ENCODE measurements at regions not wholly inside any gene's neighbourhood (a gene's known extent, or its start where the extent isn't known, plus 50 kb on each side); places are given as distances from the start of the nearest gene placed in this dataset.
A peak's percentile ranks its signal among the peaks of the same experiment; 100 is the strongest.

DNA sequence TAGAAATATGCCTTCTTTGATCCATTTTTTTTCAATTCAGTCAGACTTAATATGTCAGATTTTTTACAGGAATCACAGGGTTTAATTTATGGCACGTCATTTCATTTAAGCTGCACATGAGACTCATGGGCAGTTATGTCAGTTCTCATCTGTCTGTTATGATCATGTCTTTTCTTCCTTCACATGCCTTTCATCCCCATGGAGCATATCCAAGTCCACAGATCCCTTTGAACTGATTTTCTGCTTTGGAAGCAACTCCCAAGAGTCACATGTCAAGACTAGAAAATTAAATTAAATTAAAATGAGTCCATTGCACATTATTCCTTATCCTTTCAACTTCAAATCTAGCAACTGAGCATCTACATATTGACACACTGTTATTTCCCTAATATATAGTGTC lies 1274.0 kb upstream of the C9orf72 start:
- H3K9ac ChIP-seq (ENCODE audit: low read length): no peak overlapping the region
- no peaks in the 10 kb centered on the region for H3K9me3 ChIP-seq (replicated peaks; ENCODE audit: insufficient read depth, low read length)
- no peak overlapping the region for H3K4me2 ChIP-seq (ENCODE audit: low read depth, low read length)
- no peaks in the 10 kb centered on the region for H3K4me1 ChIP-seq (ENCODE audit: low read length)
- no peak for TF ChIP-seq EZH2phosphoT487 (IDR thresholded peaks at IDR 0.05; ENCODE audit: low read length)
- TF ChIP-seq EZH2 (optimal IDR thresholded peaks at IDR 0.05; ENCODE audit: low read depth, low read length): no peak
- no peak for TF ChIP-seq CTCF (IDR thresholded peaks at IDR 0.05; ENCODE audit: low read length)
- no peak overlapping the region for H3K27ac ChIP-seq (ENCODE audit: low read length)
- no peaks in the 10 kb centered on the region for H3K27me3 ChIP-seq (replicated peaks; ENCODE audit: insufficient read depth, low read length)
- no peaks in the 10 kb centered on the region for H3K9me2 ChIP-seq (replicated peaks; ENCODE audit: insufficient read depth, low read length)
- H3K4me3 ChIP-seq (ENCODE audit: low read length): no peak overlapping the region
- H4K20me1 ChIP-seq (ENCODE audit: insufficient read depth, low read length): no peaks in the 10 kb centered on the region
- no peaks in the 10 kb centered on the region for H3K36me3 ChIP-seq (replicated peaks; ENCODE audit: insufficient read depth, low read length)
- DNase-seq: no peak
- no peaks in the 10 kb centered on the region for H3F3A ChIP-seq (ENCODE audit: insufficient read depth, low read length)
- H3K79me2 ChIP-seq (ENCODE audit: low read length): no peaks in the 10 kb centered on the region
- H2AFZ ChIP-seq (ENCODE audit: low read length): no peak overlapping the region

DNA sequence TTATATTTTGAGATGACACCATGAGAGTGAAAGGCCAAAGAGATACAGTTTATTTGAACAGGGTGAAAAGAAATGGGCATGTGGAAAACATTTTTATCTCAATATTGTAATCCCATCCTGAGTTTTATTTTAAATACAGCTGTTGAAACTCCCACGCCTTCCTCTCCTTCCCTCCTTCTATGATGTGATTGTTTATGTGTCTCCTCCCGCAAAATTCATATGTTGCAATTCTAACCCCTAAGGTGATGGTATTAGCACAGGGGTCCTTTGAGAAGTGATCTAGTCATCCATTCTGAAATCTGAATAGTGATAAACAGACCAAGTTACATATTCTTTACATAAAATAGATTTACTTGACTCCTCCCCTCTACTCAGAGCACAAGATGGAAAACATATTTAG lies 1275.4 kb upstream of the C9orf72 start:
- Histone ChIP-seq H3K9me2 (replicated peaks; ENCODE audit: insufficient read depth, low read length) (no peaks in the 10 kb centered on the region), H3F3A (ENCODE audit: insufficient read depth, low read length) (no peaks in the 10 kb centered on the region), H3K27ac (ENCODE audit: low read length) (no peak overlapping the region), H3K4me2 (ENCODE audit: low read depth, low read length) (no peak overlapping the region), H3K9me3 (replicated peaks; ENCODE audit: insufficient read depth, low read length) (no peaks in the 10 kb centered on the region), H3K79me2 (ENCODE audit: low read length) (no peaks in the 10 kb centered on the region), H3K9ac (ENCODE audit: low read length) (no peak overlapping the region), H3K4me1 (ENCODE audit: low read length) (no peaks in the 10 kb centered on the region), H2AFZ (ENCODE audit: low read length) (no peak overlapping the region), H3K36me3 (replicated peaks; ENCODE audit: insufficient read depth, low read length) (no peaks in the 10 kb centered on the region), H3K4me3 (ENCODE audit: low read length) (no peak overlapping the region), H3K27me3 (replicated peaks; ENCODE audit: insufficient read depth, low read length) (no peaks in the 10 kb centered on the region), H4K20me1 (ENCODE audit: insufficient read depth, low read length) (no peaks in the 10 kb centered on the region)
- TF ChIP-seq EZH2phosphoT487 (IDR thresholded peaks at IDR 0.05; ENCODE audit: low read length): no peak
- no peak for TF ChIP-seq EZH2 (optimal IDR thresholded peaks at IDR 0.05; ENCODE audit: low read depth, low read length)
- no peak for TF ChIP-seq CTCF (IDR thresholded peaks at IDR 0.05; ENCODE audit: low read length)
- DNase-seq: no peak

- no peaks in the 10 kb centered on the region for H3K27me3 ChIP-seq (replicated peaks; ENCODE audit: insufficient read depth, low read length)
- H3K27ac ChIP-seq (ENCODE audit: low read length): no peak overlapping the region
- DNase-seq: no peak
These were observed 1280.2 kb upstream of the C9orf72 start for GRCh38 chr9:28853477-28853876.

GRCh38 chr9:28866951-28867350 lies 1293.7 kb upstream of the C9orf72 start:
- H4K20me1 ChIP-seq (ENCODE audit: insufficient read depth, low read length): no peaks in the 10 kb centered on the region
- no peaks in the 10 kb centered on the region for H3K36me3 ChIP-seq (replicated peaks; ENCODE audit: insufficient read depth, low read length)
- no peak overlapping the region for H2AFZ ChIP-seq (ENCODE audit: low read length)
- no peaks in the 10 kb centered on the region for H3K27me3 ChIP-seq (replicated peaks; ENCODE audit: insufficient read depth, low read length)
- H3K79me2 ChIP-seq (ENCODE audit: low read length): no peaks in the 10 kb centered on the region
- no peak for TF ChIP-seq EZH2 (optimal IDR thresholded peaks at IDR 0.05; ENCODE audit: low read depth, low read length)
- no peak for TF ChIP-seq CTCF (IDR thresholded peaks at IDR 0.05; ENCODE audit: low read length)
- no peak for TF ChIP-seq EZH2phosphoT487 (IDR thresholded peaks at IDR 0.05; ENCODE audit: low read length)
- H3F3A ChIP-seq (ENCODE audit: insufficient read depth, low read length): no peaks in the 10 kb centered on the region
- no peak overlapping the region for H3K9ac ChIP-seq (ENCODE audit: low read length)
- peaks cover 10% of the 10 kb centered on the region for H3K4me1 ChIP-seq (ENCODE audit: low read length)
- H3K9me3 ChIP-seq (replicated peaks; ENCODE audit: insufficient read depth, low read length): no peaks in the 10 kb centered on the region
- H3K4me3 ChIP-seq (ENCODE audit: low read length): no peak overlapping the region
- no peak for DNase-seq
- H3K9me2 ChIP-seq (replicated peaks; ENCODE audit: insufficient read depth, low read length): no peaks in the 10 kb centered on the region
- H3K4me2 ChIP-seq (ENCODE audit: low read depth, low read length): 0 out of 2 replicates have a peak overlapping the region, but pooled peaks have one; percentile 11
- H3K27ac ChIP-seq (ENCODE audit: low read length): no peak overlapping the region

More at GRCh38 chr9:28853477-28853876, 1280.2 kb upstream of the C9orf72 start:
- no peak overlapping the region for H3K4me2 ChIP-seq (ENCODE audit: low read depth, low read length)
- H2AFZ ChIP-seq (ENCODE audit: low read length): no peak overlapping the region
- no peak for TF ChIP-seq EZH2phosphoT487 (IDR thresholded peaks at IDR 0.05; ENCODE audit: low read length)
- H3K9me3 ChIP-seq (replicated peaks; ENCODE audit: insufficient read depth, low read length): no peaks in the 10 kb centered on the region
- H3K4me1 ChIP-seq (ENCODE audit: low read length): no peaks in the 10 kb centered on the region
- H3K79me2 ChIP-seq (ENCODE audit: low read length): no peaks in the 10 kb centered on the region
- no peak overlapping the region for H3K9ac ChIP-seq (ENCODE audit: low read length)
- H4K20me1 ChIP-seq (ENCODE audit: insufficient read depth, low read length): no peaks in the 10 kb centered on the region
- no peak overlapping the region for H3K4me3 ChIP-seq (ENCODE audit: low read length)
- H3F3A ChIP-seq (ENCODE audit: insufficient read depth, low read length): no peaks in the 10 kb centered on the region
- H3K9me2 ChIP-seq (replicated peaks; ENCODE audit: insufficient read depth, low read length): no peaks in the 10 kb centered on the region
- no peaks in the 10 kb centered on the region for H3K36me3 ChIP-seq (replicated peaks; ENCODE audit: insufficient read depth, low read length)
